GM20000 (cell line): ENCODE measurements at regions not wholly inside any gene's neighbourhood (a gene's known extent, or its start where the extent isn't known, plus 50 kb on each side); places are given as distances from the start of the nearest gene placed in this dataset.
"Not testable (repeated sequence)": the region's sequence is repeated elsewhere in the genome, so short reads cannot be mapped to it uniquely, and the experiment has no call there.

ENCODE experiments used
- DNase-seq: peaks from one replicate; pipeline ENCODE4 v3.0.0; 2012; ENCODE audit warnings: low spot score
- CTCF ChIP-seq: IDR thresholded peaks from 2 replicates; pipeline ENCODE4 v1.5.1; 2012; ENCODE audit warnings: mild to moderate bottlenecking, control low read depth; ENCODE audit errors: extremely low read depth, missing control alignments

GRCh38 chrX:23458957-23459356 lies 124.3 kb downstream of the PTCHD1 start:
- not testable (repeated sequence) for DNase-seq

GRCh38 chrX:23465105-23465791 lies 130.6 kb downstream of the PTCHD1 start:
- no peak for TF ChIP-seq CTCF
- DNase-seq: no peak

GRCh38 chrX:23465985-23466384 lies 131.3 kb downstream of the PTCHD1 start:
- no peak for TF ChIP-seq CTCF
- no peak for DNase-seq

GRCh38 chrX:23478056-23478455 lies 143.4 kb downstream of the PTCHD1 start:
- no peak for DNase-seq
- TF ChIP-seq CTCF: no peak

- DNase-seq: no peak
- no peak for TF ChIP-seq CTCF
These were observed 143.9 kb downstream of the PTCHD1 start for GRCh38 chrX:23478561-23478960.

GRCh38 chrX:23482561-23482960 lies 147.9 kb downstream of the PTCHD1 start:
- no peak for TF ChIP-seq CTCF
- no peak for DNase-seq

GRCh38 chrX:23483396-23483795 lies 148.7 kb downstream of the PTCHD1 start:
- no peak for TF ChIP-seq CTCF
- DNase-seq: no peak

- no peak for TF ChIP-seq CTCF
- DNase-seq: no peak
These were observed 159.3 kb downstream of the PTCHD1 start for GRCh38 chrX:23493941-23494374.
